Naive thymus-derived CD4-positive, alpha-beta T cell (primary cell): ENCODE measurements at regions not wholly inside any gene's neighbourhood (a gene's known extent, or its start where the extent isn't known, plus 50 kb on each side); places are given as distances from the start of the nearest gene placed in this dataset.
"Not testable (repeated sequence)": the region's sequence is repeated elsewhere in the genome, so short reads cannot be mapped to it uniquely, and the experiment has no call there.

Experiments used
- ATAC-seq: fragments of 150-1000 bp; cut with Tn5 transposase; 2 replicates; pipeline ENCODE4 v1.10.0; 2021; ENCODE audit warnings: mild to moderate bottlenecking, moderate library complexity
- CTCF ChIA-PET: fragments of 350-600 bp; sonication (Branson Sonifier 250); formaldehyde crosslinking; loops from one replicate; lab custom pipeline; 2021; ENCODE audit warnings: antibody characterized with exemption; lab: Charles Lee
- POLR2A ChIA-PET: fragments of 350-600 bp; sonication (Branson Sonifier 250); formaldehyde crosslinking; loops from one replicate; lab custom pipeline; 2021; ENCODE audit warnings: antibody characterized with exemption, inconsistent platforms; lab: Charles Lee
- DNase-seq, 9 donors: peaks; one replicate each; pipeline versions ENCODE4 v3.0.0 to v3.0.0-alpha.2; 2020 to 2022; ENCODE audit warnings: mixed read lengths in 1 of 9
- H3K27ac ChIP-seq: one replicate; pipeline ENCODE4 v1.7.0; 2013; ENCODE audit warnings: mild to moderate bottlenecking, low read depth, low read length, moderate library complexity
- H3K27me3 ChIP-seq, 2 donors: one replicate each; pipeline ENCODE4 v1.7.0; 2013; ENCODE audit warnings: low read length in 2 of 2, mild to moderate bottlenecking in 2 of 2, moderate library complexity in 2 of 2; ENCODE audit not compliant: control insufficient read depth in 2 of 2, insufficient read depth in 2 of 2
- H3K36me3 ChIP-seq, 3 experiments: 1 replicate in 2 of 3; 2 replicates in 1 of 3; pipeline ENCODE4 v1.7.0; 2013; ENCODE audit warnings: low read length in 3 of 3, mild to moderate bottlenecking in 3 of 3, moderate library complexity in 1 of 3; ENCODE audit not compliant: insufficient read depth in 3 of 3, control insufficient read depth in 2 of 3
- H3K4me1 ChIP-seq, 2 donors: one replicate each; pipeline ENCODE4 v1.7.0; 2013; ENCODE audit warnings: low read length in 2 of 2, mild to moderate bottlenecking in 2 of 2, moderate library complexity in 1 of 2; ENCODE audit not compliant: control insufficient read depth in 2 of 2, insufficient read depth in 2 of 2
- H3K4me3 ChIP-seq: 2 replicates; pipeline ENCODE4 v1.7.0; 2013; ENCODE audit warnings: mild to moderate bottlenecking, low read length
- H3K9me3 ChIP-seq, 3 experiments: 1 replicate in 2 of 3; 2 replicates in 1 of 3; pipeline ENCODE4 v1.7.0; 2013; ENCODE audit warnings: low read length in 3 of 3; ENCODE audit not compliant: control insufficient read depth in 2 of 3
- H3K27ac Mint-ChIP-seq, 9 donors: one replicate each; pipeline ENCODE4 v1.8.0; 2020 to 2022; ENCODE audit warnings: mixed read lengths in 9 of 9, mild to moderate bottlenecking in 8 of 9, moderate library complexity in 5 of 9, inconsistent platforms in 2 of 9
- H3K27me3 Mint-ChIP-seq, 5 donors: one replicate each; pipeline ENCODE4 v1.8.0; 2021 to 2022; ENCODE audit warnings: mixed read lengths in 5 of 5, mild to moderate bottlenecking in 1 of 5
- H3K36me3 Mint-ChIP-seq, 5 donors: one replicate each; pipeline ENCODE4 v1.8.0; 2020 to 2022; ENCODE audit warnings: mixed read lengths in 5 of 5, mild to moderate bottlenecking in 3 of 5, inconsistent platforms in 1 of 5
- H3K4me1 Mint-ChIP-seq, 7 donors: one replicate each; pipeline ENCODE4 v1.8.0; 2020 to 2022; ENCODE audit warnings: mixed read lengths in 7 of 7, mild to moderate bottlenecking in 3 of 7, inconsistent platforms in 1 of 7
- H3K4me3 Mint-ChIP-seq, 10 donors: one replicate each; pipeline ENCODE4 v1.8.0; 2020 to 2022; ENCODE audit warnings: mild to moderate bottlenecking in 10 of 10, mixed read lengths in 10 of 10, moderate library complexity in 6 of 10, inconsistent platforms in 2 of 10
- H3K9me3 Mint-ChIP-seq, 11 donors: one replicate each; pipeline ENCODE4 v1.8.0; 2020 to 2022; ENCODE audit warnings: mixed read lengths in 11 of 11, mild to moderate bottlenecking in 4 of 11, inconsistent platforms in 1 of 11, moderate library complexity in 1 of 11
- intact Hi-C, 2 donors: fragments of 100-400 bp; cut with micrococcal nuclease; formaldehyde crosslinking; loops; one replicate each; pipeline ENCODE4 v1.15.1; 2023

DNA sequence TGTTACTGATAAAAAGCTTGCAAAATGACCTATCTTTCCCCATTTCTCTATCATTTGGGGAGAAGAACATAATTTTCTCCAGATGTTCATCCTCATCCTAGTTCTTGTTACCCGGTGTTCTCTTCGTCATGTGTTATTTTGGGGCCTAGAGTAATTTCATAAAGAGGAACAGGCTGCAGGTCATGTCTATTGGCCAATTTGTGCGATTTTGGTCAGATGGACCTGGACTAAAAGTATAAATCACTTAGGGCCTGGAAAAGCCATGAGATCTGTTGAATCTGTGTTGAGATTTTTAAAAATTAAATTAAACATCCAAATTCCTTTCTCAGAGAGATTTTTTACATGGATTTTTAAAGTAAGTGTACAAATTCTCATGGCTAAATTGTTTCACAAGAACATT, 241.3 kb upstream of the PLXNA2 start:
- H3K9me3 Mint-ChIP-seq: peaks cover 0 to 2% (median 0%) of the 10 kb centered on the region in 11 donors
- Histone ChIP-seq H3K4me3 (no peak overlapping the region), H3K36me3 (no peaks in the 10 kb centered on the region), H3K27me3 (peaks cover 0 to 5% of the 10 kb centered on the region in 2 donors), H3K9me3 (no peaks in the 10 kb centered on the region), H3K27ac (no peak overlapping the region), H3K4me1 (no peaks in the 10 kb centered on the region)
- CTCF ChIA-PET: no interaction called here
- no peak overlapping the region for H3K27ac Mint-ChIP-seq
- POLR2A ChIA-PET: no interaction called here
- H3K36me3 Mint-ChIP-seq: no peaks in the 10 kb centered on the region
- H3K4me1 Mint-ChIP-seq: no peaks in the 10 kb centered on the region
- intact Hi-C loops: no loop called here
- no peak for DNase-seq
- no peak for ATAC-seq
- peaks cover 0 to 5% (median 3%) of the 10 kb centered on the region in 5 donors for H3K27me3 Mint-ChIP-seq
- no peak overlapping the region for H3K4me3 Mint-ChIP-seq

DNA sequence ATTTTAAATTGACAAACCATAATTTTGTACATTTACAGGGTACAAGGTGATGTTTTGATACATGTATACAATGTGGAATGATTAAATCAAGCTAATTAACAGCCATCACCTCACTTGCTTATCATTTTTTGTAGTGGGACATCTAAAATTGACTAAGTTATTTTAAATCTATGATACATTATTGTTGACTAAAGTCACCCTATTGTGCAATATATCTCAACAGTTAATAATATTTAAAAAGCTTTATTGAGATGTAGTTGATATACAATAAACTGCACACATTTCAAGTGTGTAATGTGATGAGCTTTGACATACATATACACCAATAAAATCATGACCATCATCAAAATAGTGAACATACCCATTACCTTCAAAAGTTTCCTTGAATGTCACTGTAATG, 242.5 kb upstream of the PLXNA2 start:
- intact Hi-C loops: no loop called here
- Mint-ChIP-seq H3K27me3 (peaks cover 0 to 5% (median under 1%) of the 10 kb centered on the region in 5 donors), H3K4me1 (no peaks in the 10 kb centered on the region), H3K4me3 (no peak overlapping the region), H3K27ac (no peak overlapping the region), H3K36me3 (no peaks in the 10 kb centered on the region), H3K9me3 (peaks cover 0 to 2% (median 0%) of the 10 kb centered on the region in 11 donors)
- ATAC-seq (no peak), DNase-seq (no peak)
- Histone ChIP-seq H3K4me1 (no peaks in the 10 kb centered on the region), H3K27ac (no peak overlapping the region), H3K9me3 (no peaks in the 10 kb centered on the region), H3K4me3 (no peak overlapping the region), H3K27me3 (peaks cover 0 to 5% of the 10 kb centered on the region in 2 donors), H3K36me3 (no peaks in the 10 kb centered on the region)
- ChIA-PET POLR2A (no interaction called here), CTCF (no interaction called here)

DNA sequence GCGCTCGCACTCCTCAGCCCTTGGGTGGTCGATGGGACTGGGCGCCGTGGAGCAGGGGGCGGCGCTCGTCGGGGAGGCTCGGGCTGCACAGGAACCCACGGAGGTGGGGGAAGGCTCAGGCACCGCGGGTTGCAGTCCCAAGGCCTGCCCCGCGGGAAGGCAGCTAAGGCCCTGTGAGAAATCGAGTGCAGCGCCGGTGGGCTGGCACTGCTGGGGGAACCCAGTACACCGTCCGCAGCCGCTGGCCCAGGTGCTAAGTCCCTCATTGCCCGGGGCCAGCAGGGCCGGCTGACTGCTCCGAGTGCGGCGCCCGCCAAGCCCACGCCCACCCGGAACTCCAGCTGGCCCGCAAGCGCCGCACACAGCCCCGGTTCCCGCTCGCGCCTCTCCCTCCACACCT, 244.2 kb upstream of the PLXNA2 start:
- H3K4me1 ChIP-seq, H3K4me3 ChIP-seq, DNase-seq, H3K36me3 Mint-ChIP-seq, H3K4me3 Mint-ChIP-seq, H3K9me3 Mint-ChIP-seq, H3K27ac ChIP-seq, H3K4me1 Mint-ChIP-seq, intact Hi-C loops, H3K9me3 ChIP-seq, POLR2A ChIA-PET, H3K36me3 ChIP-seq, CTCF ChIA-PET, H3K27me3 Mint-ChIP-seq, H3K27ac Mint-ChIP-seq, ATAC-seq, H3K27me3 ChIP-seq: not testable (repeated sequence)

DNA sequence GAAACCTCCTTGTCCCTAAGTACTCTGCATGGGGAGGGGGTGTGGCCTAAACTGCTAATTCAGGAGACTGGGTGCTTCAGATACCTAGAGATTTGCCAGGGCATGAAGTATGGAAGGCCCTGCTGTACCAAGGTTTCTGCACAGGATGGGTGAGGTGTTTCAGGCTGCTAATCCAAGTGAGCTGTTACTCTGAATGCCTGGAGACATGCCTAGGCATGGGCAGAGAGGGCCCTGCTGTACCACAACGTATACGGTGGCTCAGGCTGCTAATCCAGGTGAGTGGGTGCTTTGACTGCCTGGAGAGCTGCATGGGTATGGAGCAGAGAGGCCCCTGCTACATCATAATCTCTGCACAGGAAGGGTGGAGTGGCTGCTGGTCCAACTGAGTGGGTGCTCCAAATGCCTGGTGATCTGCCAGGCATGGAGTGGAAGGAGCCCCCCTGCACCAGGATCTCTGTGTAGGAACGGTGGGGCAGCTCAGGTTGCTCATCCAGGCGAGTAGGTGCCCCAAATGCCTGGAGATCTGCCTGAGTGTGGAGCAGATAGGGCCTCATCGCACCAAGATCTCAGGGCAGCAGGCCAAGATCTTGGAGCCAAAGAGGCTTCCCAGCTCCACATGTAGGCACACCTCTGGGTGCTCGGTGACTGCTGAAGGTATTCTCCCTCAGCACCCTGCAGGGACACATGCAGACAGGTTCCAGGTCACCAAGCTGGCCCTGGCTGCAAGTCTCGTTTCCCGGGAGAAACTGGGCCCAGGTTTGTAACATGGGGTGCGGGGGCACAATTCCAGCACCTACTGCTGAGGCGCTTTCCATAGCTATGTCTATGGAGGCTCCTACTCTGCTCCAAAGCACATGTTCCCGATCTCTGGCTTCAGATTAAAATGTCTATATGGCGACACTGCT, 252.5 kb upstream of the PLXNA2 start:
- Mint-ChIP-seq H3K27ac (no peak overlapping the region), H3K9me3 (peaks cover 0 to 16% (median 3%) of the 10 kb centered on the region in 11 donors), H3K27me3 (peaks cover 4 to 48% (median 38%) of the 10 kb centered on the region in 5 donors), H3K4me3 (no peak overlapping the region), H3K36me3 (no peaks in the 10 kb centered on the region), H3K4me1 (no peaks in the 10 kb centered on the region)
- Histone ChIP-seq H3K4me3 (no peak overlapping the region), H3K27me3 (no peaks in the 10 kb centered on the region), H3K27ac (no peak overlapping the region), H3K4me1 (no peaks in the 10 kb centered on the region), H3K9me3 (no peaks in the 10 kb centered on the region), H3K36me3 (no peaks in the 10 kb centered on the region)
- POLR2A ChIA-PET: no interaction called here
- ATAC-seq: no peak
- intact Hi-C loops: no loop called here
- CTCF ChIA-PET: no interaction called here
- DNase-seq: no peak

DNA sequence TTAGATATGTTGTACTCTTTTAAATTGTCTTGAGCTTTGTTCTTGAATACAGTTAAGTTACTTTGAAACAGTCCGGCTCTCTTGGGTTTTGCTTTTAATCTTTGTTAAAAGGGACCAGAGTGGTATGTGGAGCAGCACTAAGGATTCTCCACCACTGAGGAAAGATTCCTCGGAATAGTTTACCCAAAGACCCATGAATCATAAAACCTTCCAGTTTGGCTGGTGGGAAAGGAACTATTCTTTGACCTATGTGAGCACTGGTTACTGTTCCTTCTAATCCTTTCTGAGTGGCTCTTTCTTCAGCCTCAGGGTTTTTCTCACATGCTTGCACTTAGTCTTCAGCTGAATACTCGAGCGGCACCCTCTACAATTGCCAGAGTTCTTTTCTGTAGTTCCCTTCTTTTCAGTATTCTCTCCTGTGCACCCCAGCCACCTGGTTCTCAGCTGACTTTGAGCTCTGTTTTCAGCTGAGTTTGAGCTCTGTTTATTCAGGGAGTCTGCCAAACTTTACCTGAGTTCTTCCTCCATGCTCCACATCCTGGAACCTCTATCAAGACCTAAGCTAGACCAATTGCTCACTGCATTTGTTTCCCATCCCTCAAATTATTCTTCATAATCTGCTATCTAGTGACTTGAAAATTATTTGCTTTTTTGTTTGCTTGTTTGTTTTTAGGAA, 253.8 kb upstream of the PLXNA2 start:
- Mint-ChIP-seq H3K4me3 (no peak overlapping the region), H3K27me3 (peaks cover 0 to 48% (median 43%) of the 10 kb centered on the region in 5 donors), H3K27ac (no peak overlapping the region), H3K9me3 (peaks cover 0 to 16% (median 3%) of the 10 kb centered on the region in 11 donors), H3K36me3 (no peaks in the 10 kb centered on the region), H3K4me1 (no peaks in the 10 kb centered on the region)
- intact Hi-C loops: no loop called here
- ChIA-PET POLR2A (interaction anchor here (0.6 kb wide), 1 partner anchor 191 kb away, joined by 5 read pairs; no protein-coding TSS in a partner anchor), CTCF (no interaction called here)
- no peaks in the 10 kb centered on the region for H3K9me3 ChIP-seq
- H3K4me3 ChIP-seq: no peak overlapping the region
- no peaks in the 10 kb centered on the region for H3K27me3 ChIP-seq
- DNase-seq (no peak), ATAC-seq (no peak)
- H3K27ac ChIP-seq: no peak overlapping the region
- no peaks in the 10 kb centered on the region for H3K36me3 ChIP-seq
- H3K4me1 ChIP-seq: no peaks in the 10 kb centered on the region

DNA sequence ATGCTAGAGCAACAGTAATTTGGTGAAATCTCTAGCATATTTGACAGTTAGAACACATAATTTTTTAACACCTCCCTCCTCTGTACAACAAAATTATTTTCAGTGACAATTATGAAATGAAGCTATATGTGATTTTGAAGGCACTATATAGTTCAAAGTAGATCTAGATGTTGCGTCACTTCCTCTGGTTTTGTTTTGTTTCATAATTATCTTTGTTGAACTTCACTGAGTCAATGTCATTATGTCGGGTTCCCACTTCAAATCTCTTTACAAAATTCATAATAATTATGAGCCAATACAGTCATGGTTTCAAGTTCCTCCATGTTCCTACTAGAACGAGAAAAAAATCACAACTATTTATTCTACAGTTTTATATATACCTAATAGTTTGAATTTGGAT, 254.8 kb upstream of the PLXNA2 start:
- ChIA-PET CTCF (no interaction called here), POLR2A (no interaction called here)
- no peak overlapping the region for H3K27ac ChIP-seq
- H3K36me3 ChIP-seq: no peaks in the 10 kb centered on the region
- no peaks in the 10 kb centered on the region for H3K36me3 Mint-ChIP-seq
- no peak for DNase-seq
- H3K4me3 Mint-ChIP-seq: no peak overlapping the region
- H3K4me1 Mint-ChIP-seq: no peaks in the 10 kb centered on the region
- H3K9me3 ChIP-seq: no peaks in the 10 kb centered on the region
- intact Hi-C loops: no loop called here
- peaks cover 0 to 47% (median 43%) of the 10 kb centered on the region in 5 donors for H3K27me3 Mint-ChIP-seq
- peaks cover 0 to 16% (median 2%) of the 10 kb centered on the region in 11 donors for H3K9me3 Mint-ChIP-seq
- no peaks in the 10 kb centered on the region for H3K4me1 ChIP-seq
- no peak overlapping the region for H3K27ac Mint-ChIP-seq
- no peaks in the 10 kb centered on the region for H3K27me3 ChIP-seq
- no peak overlapping the region for H3K4me3 ChIP-seq
- no peak for ATAC-seq
